WTC11 (cell line): ENCODE measurements at regions not wholly inside any gene's neighbourhood (a gene's known extent, or its start where the extent isn't known, plus 50 kb on each side); places are given as distances from the start of the nearest gene placed in this dataset.

Experiments
- ATAC-seq: fragments of 200-7000 bp; cut with Tn5 transposase; 2 replicates; pipeline ENCODE4 v1.10.0; 2021; ENCODE audit warnings: mild to moderate bottlenecking, moderate library complexity
- CTCF ChIA-PET: fragments of 300-600 bp; sonication (Branson Sonifier 250); formaldehyde crosslinking; loops from one replicate; lab custom pipeline; 2021; ENCODE audit warnings: antibody characterized with exemption; lab: Charles Lee
- POLR2A ChIA-PET: fragments of 350-600 bp; sonication (Branson Sonifier 250); formaldehyde crosslinking; loops from one replicate; lab custom pipeline; 2021; ENCODE audit warnings: antibody characterized with exemption; lab: Charles Lee
- DNase-seq: peaks from one replicate; pipeline ENCODE4 v3.0.0; 2021; ENCODE audit warnings: low spot score
- H3K27ac Mint-ChIP-seq: 2 replicates; pipeline ENCODE4 v1.8.0; 2021; ENCODE audit warnings: mixed read lengths
- H3K27me3 Mint-ChIP-seq: 2 replicates; pipeline ENCODE4 v1.8.0; 2021; ENCODE audit warnings: low read depth, mild to moderate bottlenecking, moderate library complexity, mixed read lengths
- H3K36me3 Mint-ChIP-seq: 2 replicates; pipeline ENCODE4 v1.8.0; 2021; ENCODE audit warnings: mixed read lengths
- H3K4me1 Mint-ChIP-seq: 2 replicates; pipeline ENCODE4 v1.8.0; 2022; ENCODE audit warnings: mixed read lengths
- H3K4me3 Mint-ChIP-seq: 2 replicates; pipeline ENCODE4 v1.8.0; 2021; ENCODE audit warnings: mild to moderate bottlenecking, moderate library complexity, mixed read lengths
- H3K9me3 Mint-ChIP-seq: 2 replicates; pipeline ENCODE4 v1.8.0; 2021; ENCODE audit warnings: mixed read lengths
- CDX4 ChIP-seq: fragments of 250-450 bp; sonication (Bioruptor Pico); IDR thresholded peaks from 2 replicates; pipeline ENCODE4 v1.9.0; 2021; ENCODE audit warnings: moderate library complexity, mild to moderate bottlenecking, inconsistent platforms, borderline replicate concordance
- E2F4 ChIP-seq: sonication (generic); formaldehyde crosslinking; IDR thresholded peaks from 2 replicates; pipeline ENCODE4 v1.8.1; 2022; ENCODE audit warnings: low read depth, mild to moderate bottlenecking, moderate library complexity, missing genetic modification reagents, borderline replicate concordance
- ERG ChIP-seq: fragments of 250-450 bp; sonication (Bioruptor Pico); IDR thresholded peaks from 2 replicates; pipeline ENCODE4 v1.8.0; 2021; ENCODE audit warnings: mild to moderate bottlenecking
- ETV6 ChIP-seq: sonication (generic); formaldehyde crosslinking; IDR thresholded peaks from 2 replicates; pipeline ENCODE4 v1.8.1; 2022; ENCODE audit warnings: mild to moderate bottlenecking, missing genetic modification reagents
- FOXK1 ChIP-seq: sonication (generic); formaldehyde crosslinking; IDR thresholded peaks from 2 replicates; pipeline ENCODE4 v1.8.0; 2022; ENCODE audit warnings: mild to moderate bottlenecking, moderate library complexity, missing genetic modification reagents
- FOXP4 ChIP-seq: sonication (generic); formaldehyde crosslinking; IDR thresholded peaks from 2 replicates; pipeline ENCODE4 v1.8.0; 2022; ENCODE audit warnings: mild to moderate bottlenecking, missing genetic modification reagents
- GABPB1 ChIP-seq: sonication (generic); formaldehyde crosslinking; IDR thresholded peaks from 2 replicates; pipeline ENCODE4 v1.8.1; 2023; ENCODE audit warnings: mild to moderate bottlenecking, missing genetic modification reagents
- NR3C1 ChIP-seq: sonication (generic); formaldehyde crosslinking; conservative IDR thresholded peaks from 2 replicates; pipeline ENCODE4 v1.8.1; 2023; ENCODE audit warnings: low read depth, mild to moderate bottlenecking, missing genetic modification reagents
- PREB ChIP-seq: sonication (generic); formaldehyde crosslinking; IDR thresholded peaks from 2 replicates; pipeline ENCODE4 v1.8.1; 2022; ENCODE audit warnings: mild to moderate bottlenecking, missing genetic modification reagents, moderate library complexity, borderline replicate concordance
- ZNF281 ChIP-seq: sonication (generic); formaldehyde crosslinking; IDR thresholded peaks from 2 replicates; pipeline ENCODE4 v1.8.0; 2023; ENCODE audit warnings: mild to moderate bottlenecking, missing genetic modification reagents
- ZNF396 ChIP-seq: fragments of 250-450 bp; sonication (Bioruptor Pico); IDR thresholded peaks from 2 replicates; pipeline ENCODE4 v1.8.0; 2021; ENCODE audit warnings: mild to moderate bottlenecking, moderate library complexity, borderline replicate concordance
- ZNF425 ChIP-seq: fragments of 250-450 bp; sonication (Bioruptor Pico); conservative IDR thresholded peaks from 2 replicates; pipeline ENCODE4 v1.9.0; 2021; ENCODE audit warnings: mild to moderate bottlenecking

- TF ChIP-seq ERG (CRISPR knock-in tag) (no peak), ETV6 (CRISPR knock-in tag) (no peak), FOXP4 (CRISPR knock-in tag) (no peak), CDX4 (no peak), ZNF396 (CRISPR knock-in tag) (no peak), ZNF281 (CRISPR knock-in tag) (no peak), GABPB1 (CRISPR knock-in tag) (no peak)
Measured at GRCh38 chr2:67179526-67179925, 217.6 kb upstream of the ETAA1 start (continued).

- ATAC-seq (no peak), DNase-seq (no peak)
- Mint-ChIP-seq H3K9me3 (0 out of 2 replicates have a peak, but pooled peaks cover 4% of the 10 kb centered on the region), H3K36me3 (no peaks in the 10 kb centered on the region)
- no peak for TF ChIP-seq PREB
- no peak for TF ChIP-seq FOXK1 (CRISPR knock-in tag)
- no peak for TF ChIP-seq ZNF281 (CRISPR knock-in tag)
- TF ChIP-seq, all 79 proteins: peak for 0
- Mint-ChIP-seq H3K4me3 (no peak overlapping the region), H3K27me3 (no peaks in the 10 kb centered on the region), H3K4me1 (no peaks in the 10 kb centered on the region), H3K27ac (no peak overlapping the region)
- POLR2A ChIA-PET: no interaction called here
- CTCF ChIA-PET: no interaction called here
Measured at GRCh38 chr2:67180841-67181240, 216.3 kb upstream of the ETAA1 start.

GRCh38 chr2:67182884-67183283, 214.2 kb upstream of the ETAA1 start:
- ChIA-PET POLR2A (no interaction called here), CTCF (no interaction called here)
- no peaks in the 10 kb centered on the region for H3K36me3 Mint-ChIP-seq
- ATAC-seq (no peak), DNase-seq (no peak)
- H3K4me1 Mint-ChIP-seq: no peaks in the 10 kb centered on the region
- H3K27me3 Mint-ChIP-seq: no peaks in the 10 kb centered on the region
- H3K27ac Mint-ChIP-seq: no peak overlapping the region
- peaks cover 4% of the 10 kb centered on the region; the same call in 1 of the 2 replicates for H3K9me3 Mint-ChIP-seq
- no peak overlapping the region for H3K4me3 Mint-ChIP-seq
- TF ChIP-seq ZNF396 (CRISPR knock-in tag): no peak
- TF ChIP-seq ZNF425: no peak
- no peak for TF ChIP-seq NR3C1 (CRISPR knock-in tag)
- TF ChIP-seq PREB: no peak
- TF ChIP-seq ERG (CRISPR knock-in tag): no peak
- no peak for TF ChIP-seq E2F4 (CRISPR knock-in tag)
- TF ChIP-seq CDX4: no peak
